Neuron (in vitro differentiated cells): ENCODE measurements at regions not wholly inside any gene's neighbourhood (a gene's known extent, or its start where the extent isn't known, plus 50 kb on each side); places are given as distances from the start of the nearest gene placed in this dataset.
"Not testable (repeated sequence)": the region's sequence is repeated elsewhere in the genome, so short reads cannot be mapped to it uniquely, and the experiment has no call there.

Experiments used
- H2AFZ ChIP-seq: one replicate; pipeline ENCODE4 v1.6.1; 2013; ENCODE audit warnings: low read depth, mild to moderate bottlenecking, inconsistent platforms, low read length, moderate library complexity
- H3K27me3 ChIP-seq: one replicate; pipeline ENCODE4 v1.6.1; 2013; ENCODE audit warnings: low read length; ENCODE audit not compliant: insufficient read depth
- H3K36me3 ChIP-seq: one replicate; pipeline ENCODE4 v1.6.1; 2013; ENCODE audit warnings: low read length; ENCODE audit not compliant: insufficient read depth
- H3K4me1 ChIP-seq: one replicate; pipeline ENCODE4 v1.6.1; 2013; ENCODE audit warnings: low read length; ENCODE audit not compliant: insufficient read depth
- H3K4me3 ChIP-seq: 2 replicates; pipeline ENCODE4 v1.5.1; 2013; ENCODE audit warnings: mild to moderate bottlenecking, low read length, moderate library complexity
- H3K9me3 ChIP-seq: one replicate; pipeline ENCODE4 v1.6.1; 2013; ENCODE audit warnings: low read length

DNA sequence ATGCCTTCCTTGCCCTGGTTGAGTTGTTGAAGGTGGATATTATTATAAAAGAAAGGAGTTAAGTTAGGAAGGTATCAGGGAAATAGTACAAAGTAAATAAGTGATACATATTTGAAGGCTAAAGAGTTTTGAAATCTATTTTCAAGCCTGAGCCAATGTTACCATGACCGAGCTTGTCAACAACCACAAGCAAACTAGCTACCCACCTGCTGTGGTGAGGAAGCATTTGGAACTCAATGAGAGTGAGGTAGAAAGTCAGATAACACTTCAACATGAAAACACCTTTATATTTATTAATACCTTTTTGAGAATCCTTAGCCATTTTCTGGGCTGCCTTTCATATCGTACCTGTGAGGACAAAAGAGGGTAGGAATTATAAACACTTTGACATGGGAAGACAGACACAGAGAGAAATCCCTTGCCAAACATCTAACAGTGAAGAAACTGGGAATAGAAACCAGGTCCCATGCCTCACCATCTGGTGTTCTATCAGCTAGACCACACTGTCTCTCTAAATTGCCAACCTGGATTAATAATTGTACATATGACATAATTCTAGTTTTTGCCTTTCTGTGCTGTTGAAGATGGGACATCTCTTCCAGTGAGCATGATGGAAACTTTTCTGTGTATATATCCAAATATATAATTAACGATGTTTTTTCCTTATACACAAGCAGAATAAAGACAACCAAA lies 606.4 kb upstream of the NR3C2 start:
- Histone ChIP-seq H3K9me3 (no peaks in the 10 kb centered on the region), H3K4me1 (no peaks in the 10 kb centered on the region)

GRCh38 chr4:149047368-149047767 lies 605.2 kb upstream of the NR3C2 start:
- Histone ChIP-seq H3K36me3 (no peaks in the 10 kb centered on the region), H3K27me3 (no peaks in the 10 kb centered on the region), H3K4me3 (no peak overlapping the region), H2AFZ (no peak overlapping the region), H3K9me3 (no peaks in the 10 kb centered on the region), H3K4me1 (no peaks in the 10 kb centered on the region)

More for the DNA sequence above, 606.4 kb upstream of the NR3C2 start:
- Histone ChIP-seq H3K27me3 (no peaks in the 10 kb centered on the region), H2AFZ (no peak overlapping the region), H3K36me3 (no peaks in the 10 kb centered on the region), H3K4me3 (no peak overlapping the region)

GRCh38 chr4:149045731-149046130 lies 603.5 kb upstream of the NR3C2 start:
- Histone ChIP-seq H3K4me1 (no peaks in the 10 kb centered on the region), H3K36me3 (no peaks in the 10 kb centered on the region), H3K4me3 (no peak overlapping the region), H2AFZ (no peak overlapping the region), H3K9me3 (no peaks in the 10 kb centered on the region), H3K27me3 (no peaks in the 10 kb centered on the region)

DNA sequence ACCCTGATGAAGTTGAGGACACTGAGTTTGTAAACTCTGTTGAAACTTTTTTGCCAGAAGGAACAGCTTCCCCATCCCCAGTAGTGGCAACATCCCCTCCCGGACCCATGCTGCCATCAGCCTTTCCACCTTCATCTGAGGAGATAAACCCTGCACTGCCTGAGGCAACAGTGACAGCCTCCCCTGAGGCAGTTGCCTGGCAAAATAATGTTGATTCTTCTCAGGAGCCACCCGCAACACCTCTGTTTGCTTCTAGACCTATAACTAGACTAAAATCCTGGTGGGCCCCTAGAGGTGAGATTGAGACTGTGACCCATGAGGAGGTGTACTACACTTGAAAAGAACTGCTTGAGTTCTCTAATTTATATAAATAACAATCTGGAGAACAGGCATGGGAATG lies 597.6 kb upstream of the NR3C2 start:
- H3K4me1 ChIP-seq, H3K9me3 ChIP-seq, H2AFZ ChIP-seq, H3K4me3 ChIP-seq, H3K36me3 ChIP-seq, H3K27me3 ChIP-seq: not testable (repeated sequence)

- Histone ChIP-seq H3K36me3 (no peaks in the 10 kb centered on the region), H3K9me3 (no peaks in the 10 kb centered on the region), H3K4me3 (no peak overlapping the region), H3K27me3 (no peaks in the 10 kb centered on the region), H2AFZ (no peak overlapping the region), H3K4me1 (no peaks in the 10 kb centered on the region)
These were observed 589.2 kb upstream of the NR3C2 start for GRCh38 chr4:149031399-149031798.

DNA sequence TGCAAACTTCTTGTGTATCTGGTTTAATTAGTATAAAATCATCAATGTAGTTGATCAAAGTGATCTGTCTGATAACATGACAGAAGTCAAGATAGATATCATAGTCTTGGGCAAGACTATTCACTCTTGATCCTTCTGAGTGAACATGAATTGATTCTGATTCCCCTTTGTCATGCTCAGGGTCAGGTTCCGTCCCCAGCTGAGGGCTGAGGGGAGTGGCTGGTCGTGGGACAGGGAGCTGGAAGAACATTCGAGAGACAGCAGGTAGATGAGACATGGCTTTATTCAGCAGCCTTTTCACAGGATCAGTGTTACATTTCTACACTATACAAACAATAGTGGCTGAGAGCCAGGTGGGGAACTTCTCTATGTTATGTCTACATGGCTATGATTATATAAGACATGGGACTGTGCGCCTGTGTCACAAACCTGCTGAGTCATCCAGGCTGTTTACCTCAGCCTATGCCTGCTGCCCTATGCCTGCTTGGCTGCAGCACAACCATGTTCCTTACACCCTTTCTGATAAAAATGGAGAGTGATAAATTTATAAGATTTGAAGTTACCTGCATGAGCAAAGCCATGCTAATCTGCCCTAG lies 586.9 kb upstream of the NR3C2 start:
- H3K4me1 ChIP-seq, result no peaks in the 10 kb centered on the region
- no peak overlapping the region for H2AFZ ChIP-seq
- H3K36me3 ChIP-seq, result no peaks in the 10 kb centered on the region
- H3K27me3 ChIP-seq, result no peaks in the 10 kb centered on the region
- no peak overlapping the region for H3K4me3 ChIP-seq
- H3K9me3 ChIP-seq, result no peaks in the 10 kb centered on the region

DNA sequence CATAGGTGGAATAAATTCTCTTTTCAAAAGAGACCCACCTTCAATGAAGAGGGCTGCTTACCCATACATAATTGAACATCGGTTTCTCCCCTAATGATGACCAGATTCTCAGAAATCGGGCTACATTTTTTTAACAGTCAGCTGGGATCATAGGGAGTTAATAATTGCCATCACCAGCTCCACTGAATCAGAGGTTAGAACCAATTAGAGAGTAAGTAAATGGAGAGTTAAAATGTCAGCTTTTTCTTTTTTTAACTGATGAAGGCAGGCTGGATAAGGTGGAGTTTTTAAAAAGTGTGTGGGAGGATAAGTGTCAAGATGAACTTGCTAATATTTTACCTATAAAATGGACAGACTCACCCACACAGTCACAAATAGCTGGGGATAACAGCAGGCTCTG lies 584.5 kb upstream of the NR3C2 start:
- no peaks in the 10 kb centered on the region for H3K27me3 ChIP-seq
- no peaks in the 10 kb centered on the region for H3K4me1 ChIP-seq
- H3K36me3 ChIP-seq, result no peaks in the 10 kb centered on the region
- H3K9me3 ChIP-seq, result no peaks in the 10 kb centered on the region
- H2AFZ ChIP-seq, result no peak overlapping the region
- no peak overlapping the region for H3K4me3 ChIP-seq

GRCh38 chr4:149017002-149017734 lies 575.0 kb upstream of the NR3C2 start:
- Histone ChIP-seq H3K36me3 (no peaks in the 10 kb centered on the region), H3K27me3 (no peaks in the 10 kb centered on the region), H3K4me3 (no peak overlapping the region), H2AFZ (no peak overlapping the region), H3K9me3 (no peaks in the 10 kb centered on the region), H3K4me1 (no peaks in the 10 kb centered on the region)

DNA sequence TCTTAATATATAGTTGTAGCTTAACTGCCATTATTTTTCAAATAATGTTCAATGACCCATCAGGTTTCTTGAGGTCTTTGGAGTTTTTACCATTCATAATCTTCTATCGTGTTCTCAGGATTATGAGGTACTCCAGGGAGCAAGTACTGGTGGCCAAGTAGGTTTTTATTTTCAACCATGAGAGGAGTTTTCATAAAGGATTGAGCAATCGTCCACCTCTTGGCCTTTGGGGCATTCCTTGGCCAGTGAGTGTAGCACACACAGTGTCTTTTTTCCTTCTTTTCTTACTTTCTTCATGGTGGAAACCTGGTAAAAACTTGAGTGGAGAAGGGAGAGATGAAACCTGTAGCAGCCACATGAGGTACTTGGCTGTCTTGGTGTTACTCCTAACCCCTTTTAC lies 567.0 kb upstream of the NR3C2 start:
- no peaks in the 10 kb centered on the region for H3K4me1 ChIP-seq
- H3K27me3 ChIP-seq, result no peaks in the 10 kb centered on the region
- no peak overlapping the region for H3K4me3 ChIP-seq
- no peak overlapping the region for H2AFZ ChIP-seq
- no peaks in the 10 kb centered on the region for H3K36me3 ChIP-seq
- H3K9me3 ChIP-seq, result no peaks in the 10 kb centered on the region

GRCh38 chr4:149008415-149009025 lies 566.3 kb upstream of the NR3C2 start:
- H3K9me3 ChIP-seq, result no peaks in the 10 kb centered on the region
- no peaks in the 10 kb centered on the region for H3K4me1 ChIP-seq
- no peak overlapping the region for H3K4me3 ChIP-seq
- H3K27me3 ChIP-seq, result no peaks in the 10 kb centered on the region
- no peaks in the 10 kb centered on the region for H3K36me3 ChIP-seq
- no peak overlapping the region for H2AFZ ChIP-seq

DNA sequence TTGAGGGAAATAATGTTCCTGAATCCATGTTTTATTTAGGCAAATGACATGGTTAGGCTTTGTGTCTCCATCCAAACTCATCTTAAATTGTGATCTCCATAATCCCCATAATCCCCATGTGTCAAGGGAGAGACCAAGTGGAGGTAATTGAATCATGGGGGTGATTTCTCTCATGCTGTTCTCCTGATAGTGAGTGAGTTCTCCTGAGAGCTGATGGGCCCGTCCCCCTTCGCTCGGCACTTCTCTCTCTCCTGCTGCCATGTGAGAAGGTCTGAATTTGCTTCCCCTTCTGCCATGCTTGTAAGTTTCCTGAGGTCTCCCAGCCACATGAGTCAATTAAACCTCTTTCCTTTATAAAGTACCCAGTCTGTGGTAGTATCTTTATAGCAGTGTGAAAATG lies 563.0 kb upstream of the NR3C2 start:
- Histone ChIP-seq H3K27me3 (no peaks in the 10 kb centered on the region), H3K4me1 (no peaks in the 10 kb centered on the region), H3K4me3 (no peak overlapping the region), H3K9me3 (no peaks in the 10 kb centered on the region), H3K36me3 (no peaks in the 10 kb centered on the region), H2AFZ (no peak overlapping the region)

- no peaks in the 10 kb centered on the region for H3K4me1 ChIP-seq
- no peak overlapping the region for H3K4me3 ChIP-seq
- no peaks in the 10 kb centered on the region for H3K9me3 ChIP-seq
- no peak overlapping the region for H2AFZ ChIP-seq
- H3K27me3 ChIP-seq, result no peaks in the 10 kb centered on the region
- no peaks in the 10 kb centered on the region for H3K36me3 ChIP-seq
These were observed 557.7 kb upstream of the NR3C2 start for GRCh38 chr4:148999924-149000323.

DNA sequence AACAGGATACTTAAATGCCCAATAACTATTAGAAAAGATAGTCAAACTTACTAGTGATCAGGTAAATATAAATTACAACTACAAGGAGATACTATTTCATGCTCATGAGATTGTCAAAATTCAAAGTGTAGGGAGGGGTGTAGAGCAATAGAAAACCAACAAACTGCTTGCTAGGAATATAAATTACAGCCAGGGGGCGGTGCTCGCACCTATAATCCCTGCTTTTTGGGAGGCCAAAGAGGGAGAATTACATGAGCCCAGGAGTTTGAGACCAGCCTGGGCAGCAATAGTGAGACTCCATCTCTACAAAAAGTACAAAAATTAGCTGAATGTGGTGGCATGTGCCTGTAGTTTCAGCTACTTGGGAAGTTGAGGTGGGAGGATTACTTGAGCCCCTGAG lies 556.5 kb upstream of the NR3C2 start:
- Histone ChIP-seq H3K4me3 (no peak overlapping the region), H3K27me3 (no peaks in the 10 kb centered on the region), H2AFZ (no peak overlapping the region), H3K36me3 (no peaks in the 10 kb centered on the region), H3K9me3 (no peaks in the 10 kb centered on the region), H3K4me1 (no peaks in the 10 kb centered on the region)
